Caco-2 (cell line): ENCODE measurements at regions not wholly inside any gene's neighbourhood (a gene's known extent, or its start where the extent isn't known, plus 50 kb on each side); places are given as distances from the start of the nearest gene placed in this dataset.
"Not testable (repeated sequence)": the region's sequence is repeated elsewhere in the genome, so short reads cannot be mapped to it uniquely, and the experiment has no call there.

Source experiments
- BruUV-seq: library from RNA; stranded (reverse); fragments of 400-500 nt; replicated peaks from 2 replicates; lab custom pipeline; 2021; lab: Mats Ljungman, UMichigan
- CTCF ChIA-PET: fragments of 300-600 bp; sonication (Branson Sonifier 250); formaldehyde crosslinking; loops from one replicate; lab custom pipeline; 2022; ENCODE audit warnings: antibody characterized with exemption; lab: Charles Lee
- POLR2A ChIA-PET: fragments of 300-600 bp; sonication (Branson Sonifier 250); formaldehyde crosslinking; loops from one replicate; lab custom pipeline; 2022; ENCODE audit warnings: antibody characterized with exemption; lab: Charles Lee
- DNase-seq, 2 experiments: peaks; one replicate each; pipeline versions ENCODE4 v3.0.0 to v3.0.0-alpha.2; 2020 to 2022
- H3K27me3 ChIP-seq: replicated peaks from 2 replicates; pipeline ENCODE4 v1.6.0; 2011; ENCODE audit warnings: low read length; ENCODE audit not compliant: control insufficient read depth, insufficient read depth
- H3K36me3 ChIP-seq: 2 replicates; pipeline ENCODE4 v1.5.1; 2011; ENCODE audit warnings: low read length; ENCODE audit not compliant: control insufficient read depth, insufficient read depth
- H3K4me1 ChIP-seq: fragments of 250-450 bp; sonication (Bioruptor Pico); 2 replicates; pipeline ENCODE4 v1.5.1; 2020; ENCODE audit warnings: mild to moderate bottlenecking
- H3K4me3 ChIP-seq: 2 replicates; pipeline ENCODE4 v1.5.1; 2011; ENCODE audit warnings: low read depth, mild to moderate bottlenecking, control low read depth, low read length
- H3K9me3 ChIP-seq: fragments of 250-450 bp; sonication (Bioruptor Pico); 2 replicates; pipeline ENCODE4 v1.5.1; 2020; ENCODE audit warnings: mild to moderate bottlenecking, moderate library complexity
- H3K27ac Mint-ChIP-seq: one replicate; pipeline ENCODE4 v1.8.0; 2022; ENCODE audit warnings: mixed read lengths; ENCODE audit not compliant: unreplicated experiment
- H3K27me3 Mint-ChIP-seq: one replicate; pipeline ENCODE4 v1.8.0; 2022; ENCODE audit warnings: mixed read lengths; ENCODE audit not compliant: insufficient read depth, unreplicated experiment
- H3K36me3 Mint-ChIP-seq: one replicate; pipeline ENCODE4 v1.8.0; 2022; ENCODE audit warnings: mild to moderate bottlenecking, mixed read lengths; ENCODE audit not compliant: insufficient read depth, unreplicated experiment
- H3K4me1 Mint-ChIP-seq: one replicate; pipeline ENCODE4 v1.8.0; 2022; ENCODE audit warnings: low read depth, mixed read lengths; ENCODE audit not compliant: unreplicated experiment
- H3K4me3 Mint-ChIP-seq: one replicate; pipeline ENCODE4 v1.8.0; 2022; ENCODE audit warnings: mild to moderate bottlenecking, moderate library complexity, mixed read lengths; ENCODE audit not compliant: unreplicated experiment
- H3K9me3 Mint-ChIP-seq: one replicate; pipeline ENCODE4 v1.8.0; 2022; ENCODE audit warnings: mixed read lengths; ENCODE audit not compliant: unreplicated experiment
- intact Hi-C: fragments of 100-400 bp; cut with micrococcal nuclease; formaldehyde crosslinking; loops from one replicate; pipeline ENCODE4 v1.10.0; 2022; ENCODE audit not compliant: unreplicated experiment
- TF ChIP-seq, protein P1 (sequence below), 2 experiments: fragments of 200-600 bp in 1 of 2; IDR thresholded peaks; 1 replicate in 1 of 2; 2 replicates in 1 of 2; pipeline versions ENCODE4 v1.5.1 to v1.8.0; 2011 to 2022; ENCODE audit warnings: antibody characterized with exemption in 1 of 2, control low read depth in 1 of 2, inconsistent platforms in 1 of 2, low read depth in 1 of 2, low read length in 1 of 2, mild to moderate bottlenecking in 1 of 2, moderate library complexity in 1 of 2; ENCODE audit not compliant: insufficient read depth in 1 of 2, severe bottlenecking in 1 of 2, unreplicated experiment in 1 of 2

DNA sequence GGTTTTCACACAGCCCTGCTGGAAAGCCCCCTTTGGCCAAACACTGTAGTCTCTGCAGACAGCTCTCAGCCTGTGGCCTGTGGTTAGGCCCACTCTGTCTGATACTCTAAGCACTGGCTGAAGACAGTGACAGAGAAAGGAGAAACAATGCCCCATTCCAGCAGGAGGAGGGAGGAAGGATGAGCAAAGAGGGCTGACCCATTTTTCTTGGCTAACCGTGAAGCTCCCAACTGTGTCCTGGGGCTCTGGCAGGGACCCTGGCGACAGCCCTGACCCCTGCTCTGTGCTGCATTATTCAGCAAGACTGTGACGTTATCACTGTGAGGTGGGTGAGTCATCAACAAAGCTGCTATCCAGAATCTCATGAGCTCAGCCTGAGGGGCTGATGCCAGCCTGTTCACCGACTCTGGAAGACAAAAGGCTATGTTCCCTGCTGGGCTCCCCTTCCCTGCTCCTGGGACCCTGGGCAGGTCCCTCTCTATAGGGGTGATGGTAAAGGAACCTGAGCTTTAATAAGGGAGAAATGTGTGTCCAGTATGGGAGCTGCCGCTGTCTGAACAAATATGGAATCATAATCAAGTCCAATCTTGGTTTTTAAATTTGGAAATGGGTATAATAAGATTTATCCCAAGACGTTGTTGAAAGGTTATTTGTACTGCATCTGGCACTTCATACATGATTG is 107.0 kb downstream of the RHOU start:
- peak overlapping the region; percentile 79 for H3K27ac Mint-ChIP-seq
- Histone ChIP-seq H3K27me3 (no peaks in the 10 kb centered on the region), H3K36me3 (no peaks in the 10 kb centered on the region), H3K4me3 (no peak overlapping the region), H3K4me1 (peaks cover 40% of the 10 kb centered on the region), H3K9me3 (no peaks in the 10 kb centered on the region)
- peak; percentile 45 to 68 for DNase-seq
- no TSS peak for BruUV-seq
- CTCF ChIA-PET: interaction anchor here (0.5 kb wide), 1 partner anchor 370 kb away, joined by 4 read pairs; no protein-coding TSS in a partner anchor
- no peak overlapping the region for H3K4me3 Mint-ChIP-seq
- H3K36me3 Mint-ChIP-seq: peaks cover 13% of the 10 kb centered on the region
- POLR2A ChIA-PET: no interaction called here
- H3K27me3 Mint-ChIP-seq: no peaks in the 10 kb centered on the region
- peaks cover 41% of the 10 kb centered on the region for H3K4me1 Mint-ChIP-seq
- intact Hi-C loops: no loop called here
- H3K9me3 Mint-ChIP-seq: no peaks in the 10 kb centered on the region
- TF ChIP-seq, protein P1, sequence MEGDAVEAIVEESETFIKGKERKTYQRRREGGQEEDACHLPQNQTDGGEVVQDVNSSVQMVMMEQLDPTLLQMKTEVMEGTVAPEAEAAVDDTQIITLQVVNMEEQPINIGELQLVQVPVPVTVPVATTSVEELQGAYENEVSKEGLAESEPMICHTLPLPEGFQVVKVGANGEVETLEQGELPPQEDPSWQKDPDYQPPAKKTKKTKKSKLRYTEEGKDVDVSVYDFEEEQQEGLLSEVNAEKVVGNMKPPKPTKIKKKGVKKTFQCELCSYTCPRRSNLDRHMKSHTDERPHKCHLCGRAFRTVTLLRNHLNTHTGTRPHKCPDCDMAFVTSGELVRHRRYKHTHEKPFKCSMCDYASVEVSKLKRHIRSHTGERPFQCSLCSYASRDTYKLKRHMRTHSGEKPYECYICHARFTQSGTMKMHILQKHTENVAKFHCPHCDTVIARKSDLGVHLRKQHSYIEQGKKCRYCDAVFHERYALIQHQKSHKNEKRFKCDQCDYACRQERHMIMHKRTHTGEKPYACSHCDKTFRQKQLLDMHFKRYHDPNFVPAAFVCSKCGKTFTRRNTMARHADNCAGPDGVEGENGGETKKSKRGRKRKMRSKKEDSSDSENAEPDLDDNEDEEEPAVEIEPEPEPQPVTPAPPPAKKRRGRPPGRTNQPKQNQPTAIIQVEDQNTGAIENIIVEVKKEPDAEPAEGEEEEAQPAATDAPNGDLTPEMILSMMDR (IDR thresholded peaks at IDR 0.05; ENCODE audit: insufficient read depth in 1 of 2, low read depth in 1 of 2, low read length in 1 of 2, severe bottlenecking in 1 of 2, unreplicated experiment in 1 of 2): no peak

DNA sequence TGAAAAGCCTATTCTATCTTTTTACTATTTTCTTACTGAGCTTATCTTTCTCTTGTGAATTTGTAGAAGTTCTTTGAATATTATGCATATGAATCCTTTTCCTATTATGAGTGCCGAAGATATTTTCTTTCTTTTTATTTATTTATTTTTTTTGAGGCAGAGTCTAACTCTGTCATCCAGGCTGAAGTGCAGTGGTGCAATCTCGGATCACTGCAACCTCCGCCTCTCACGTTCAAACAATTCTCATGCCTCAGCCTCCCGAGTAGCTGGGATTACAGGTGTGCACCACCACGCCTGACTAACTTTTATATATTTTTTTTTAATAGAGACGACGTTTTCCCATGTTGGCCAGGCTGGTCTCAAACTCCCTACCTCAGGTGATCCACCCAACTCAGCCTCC is 109.8 kb downstream of the RHOU start:
- intact Hi-C loops: no loop called here
- no peak for DNase-seq
- CTCF ChIA-PET: no interaction called here
- H3K36me3 ChIP-seq: no peaks in the 10 kb centered on the region
- Mint-ChIP-seq H3K4me1 (peaks cover 45% of the 10 kb centered on the region), H3K9me3 (no peaks in the 10 kb centered on the region), H3K27me3 (no peaks in the 10 kb centered on the region), H3K36me3 (peaks cover 6% of the 10 kb centered on the region), H3K27ac (no peak overlapping the region), H3K4me3 (no peak overlapping the region)
- no peak overlapping the region for H3K4me3 ChIP-seq
- POLR2A ChIA-PET: no interaction called here
- TF ChIP-seq, protein P1 (IDR thresholded peaks at IDR 0.05; ENCODE audit: insufficient read depth in 1 of 2, low read depth in 1 of 2, low read length in 1 of 2, severe bottlenecking in 1 of 2, unreplicated experiment in 1 of 2): no peak
- H3K9me3 ChIP-seq: no peaks in the 10 kb centered on the region; the same call in 1 of the 2 replicates
- no peaks in the 10 kb centered on the region for H3K27me3 ChIP-seq
- BruUV-seq: no TSS peak
- H3K4me1 ChIP-seq: peaks cover 48% of the 10 kb centered on the region

DNA sequence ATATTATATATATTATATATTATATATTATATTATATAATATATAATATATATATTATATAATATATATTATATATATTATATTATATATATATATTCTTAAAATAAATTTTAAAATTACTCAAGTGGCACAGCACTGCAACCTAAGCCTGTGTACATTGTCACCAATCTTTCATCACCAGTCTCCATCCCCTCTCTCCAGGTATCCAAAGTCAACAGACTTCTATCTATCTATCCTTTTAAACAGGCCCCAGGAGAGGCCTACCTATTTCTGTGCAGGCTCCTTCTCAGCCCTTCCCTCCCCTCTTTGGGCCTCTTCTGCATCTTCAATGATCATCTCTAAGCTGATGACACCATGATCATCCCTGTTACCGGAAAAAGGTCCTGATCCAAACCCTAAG is 111.7 kb downstream of the RHOU start:
- H3K4me3 Mint-ChIP-seq: no peak overlapping the region
- Histone ChIP-seq H3K36me3 (no peaks in the 10 kb centered on the region), H3K4me3 (no peak overlapping the region), H3K4me1 (peaks cover 54% of the 10 kb centered on the region), H3K9me3 (no peaks in the 10 kb centered on the region; the same call in 1 of the 2 replicates), H3K27me3 (no peaks in the 10 kb centered on the region)
- H3K36me3 Mint-ChIP-seq: peaks cover 6% of the 10 kb centered on the region
- H3K4me1 Mint-ChIP-seq: peaks cover 48% of the 10 kb centered on the region
- H3K9me3 Mint-ChIP-seq: no peaks in the 10 kb centered on the region
- POLR2A ChIA-PET: no interaction called here
- DNase-seq: no peak
- CTCF ChIA-PET: no interaction called here
- no peaks in the 10 kb centered on the region for H3K27me3 Mint-ChIP-seq
- no peak overlapping the region for H3K27ac Mint-ChIP-seq
- TF ChIP-seq, protein P1 (IDR thresholded peaks at IDR 0.05; ENCODE audit: insufficient read depth in 1 of 2, low read depth in 1 of 2, low read length in 1 of 2, severe bottlenecking in 1 of 2, unreplicated experiment in 1 of 2): no peak
- intact Hi-C loops: no loop called here
- BruUV-seq: no TSS peak

DNA sequence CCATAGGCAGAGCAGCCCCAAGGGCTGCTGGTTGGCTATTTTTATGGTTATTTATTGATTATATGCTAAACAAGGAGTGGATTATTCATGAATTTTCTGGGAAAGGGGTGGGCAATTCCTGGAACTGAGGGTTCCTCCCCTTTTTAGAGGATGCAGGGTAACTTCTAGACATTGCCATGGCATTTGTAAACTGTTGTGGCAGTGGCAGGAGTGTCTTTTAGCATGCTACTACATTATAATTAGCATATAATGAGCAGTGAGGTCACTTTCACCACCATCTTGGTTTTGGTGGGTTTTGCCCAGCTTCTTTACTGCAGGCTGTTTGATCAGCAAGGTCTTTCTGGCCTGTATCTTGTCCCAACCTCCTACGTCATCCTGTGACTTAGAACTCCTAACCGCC is 112.2 kb downstream of the RHOU start:
- CTCF ChIA-PET, H3K4me3 Mint-ChIP-seq, H3K27me3 Mint-ChIP-seq, H3K9me3 Mint-ChIP-seq, intact Hi-C loops, H3K36me3 Mint-ChIP-seq, DNase-seq, BruUV-seq, H3K9me3 ChIP-seq, H3K36me3 ChIP-seq, H3K27me3 ChIP-seq, H3K4me3 ChIP-seq, POLR2A ChIA-PET: not testable (repeated sequence)
- H3K4me1 Mint-ChIP-seq: peaks cover 47% of the 10 kb centered on the region
- H3K27ac Mint-ChIP-seq: peak overlapping the region; percentile 56
- H3K4me1 ChIP-seq: peaks cover 49% of the 10 kb centered on the region
